ENCODE measurements at regions not wholly inside any gene's neighbourhood (a gene's known extent, or its start where the extent isn't known, plus 50 kb on each side); places are given as distances from the start of the nearest gene placed in this dataset.
A peak's percentile ranks its signal among the peaks of the same experiment; 100 is the strongest.

- TF ChIP-seq, protein P1, sequence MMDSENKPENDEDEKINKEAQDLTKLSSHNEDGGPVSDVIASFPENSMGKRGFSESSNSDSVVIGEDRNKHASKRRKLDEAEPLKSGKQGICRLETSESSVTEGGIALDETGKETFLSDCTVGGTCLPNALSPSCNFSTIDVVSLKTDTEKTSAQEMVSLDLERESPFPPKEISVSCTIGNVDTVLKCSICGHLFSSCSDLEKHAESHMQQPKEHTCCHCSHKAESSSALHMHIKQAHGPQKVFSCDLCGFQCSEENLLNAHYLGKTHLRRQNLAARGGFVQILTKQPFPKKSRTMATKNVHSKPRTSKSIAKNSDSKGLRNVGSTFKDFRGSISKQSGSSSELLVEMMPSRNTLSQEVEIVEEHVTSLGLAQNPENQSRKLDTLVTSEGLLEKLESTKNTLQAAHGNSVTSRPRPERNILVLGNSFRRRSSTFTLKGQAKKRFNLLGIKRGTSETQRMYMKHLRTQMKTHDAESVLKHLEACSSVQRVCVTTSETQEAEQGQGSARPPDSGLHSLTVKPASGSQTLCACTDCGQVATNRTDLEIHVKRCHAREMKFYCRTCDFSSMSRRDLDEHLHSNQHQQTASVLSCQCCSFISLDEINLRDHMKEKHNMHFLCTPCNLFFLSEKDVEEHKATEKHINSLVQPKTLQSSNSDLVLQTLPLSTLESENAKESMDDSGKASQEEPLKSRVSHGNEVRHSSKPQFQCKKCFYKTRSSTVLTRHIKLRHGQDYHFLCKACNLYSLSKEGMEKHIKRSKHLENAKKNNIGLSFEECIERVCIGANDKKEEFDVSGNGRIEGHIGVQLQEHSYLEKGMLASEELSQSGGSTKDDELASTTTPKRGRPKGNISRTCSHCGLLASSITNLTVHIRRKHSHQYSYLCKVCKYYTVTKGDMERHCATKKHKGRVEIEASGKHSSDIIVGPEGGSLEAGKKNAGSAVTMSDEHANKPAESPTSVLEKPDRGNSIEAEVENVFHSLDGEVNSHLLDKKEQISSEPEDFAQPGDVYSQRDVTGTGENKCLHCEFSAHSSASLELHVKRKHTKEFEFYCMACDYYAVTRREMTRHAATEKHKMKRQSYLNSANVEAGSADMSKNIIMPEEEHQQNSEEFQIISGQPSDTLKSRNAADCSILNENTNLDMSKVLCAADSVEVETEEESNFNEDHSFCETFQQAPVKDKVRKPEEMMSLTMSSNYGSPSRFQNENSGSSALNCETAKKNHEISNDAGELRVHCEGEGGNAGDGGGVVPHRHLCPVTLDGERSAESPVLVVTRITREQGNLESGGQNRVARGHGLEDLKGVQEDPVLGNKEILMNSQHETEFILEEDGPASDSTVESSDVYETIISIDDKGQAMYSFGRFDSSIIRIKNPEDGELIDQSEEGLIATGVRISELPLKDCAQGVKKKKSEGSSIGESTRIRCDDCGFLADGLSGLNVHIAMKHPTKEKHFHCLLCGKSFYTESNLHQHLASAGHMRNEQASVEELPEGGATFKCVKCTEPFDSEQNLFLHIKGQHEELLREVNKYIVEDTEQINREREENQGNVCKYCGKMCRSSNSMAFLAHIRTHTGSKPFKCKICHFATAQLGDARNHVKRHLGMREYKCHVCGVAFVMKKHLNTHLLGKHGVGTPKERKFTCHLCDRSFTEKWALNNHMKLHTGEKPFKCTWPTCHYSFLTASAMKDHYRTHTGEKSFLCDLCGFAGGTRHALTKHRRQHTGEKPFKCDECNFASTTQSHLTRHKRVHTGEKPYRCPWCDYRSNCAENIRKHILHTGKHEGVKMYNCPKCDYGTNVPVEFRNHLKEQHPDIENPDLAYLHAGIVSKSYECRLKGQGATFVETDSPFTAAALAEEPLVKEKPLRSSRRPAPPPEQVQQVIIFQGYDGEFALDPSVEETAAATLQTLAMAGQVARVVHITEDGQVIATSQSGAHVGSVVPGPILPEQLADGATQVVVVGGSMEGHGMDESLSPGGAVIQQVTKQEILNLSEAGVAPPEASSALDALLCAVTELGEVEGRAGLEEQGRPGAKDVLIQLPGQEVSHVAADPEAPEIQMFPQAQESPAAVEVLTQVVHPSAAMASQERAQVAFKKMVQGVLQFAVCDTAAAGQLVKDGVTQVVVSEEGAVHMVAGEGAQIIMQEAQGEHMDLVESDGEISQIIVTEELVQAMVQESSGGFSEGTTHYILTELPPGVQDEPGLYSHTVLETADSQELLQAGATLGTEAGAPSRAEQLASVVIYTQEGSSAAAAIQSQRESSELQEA (CRISPR knock-in tag; IDR thresholded peaks at IDR 0.05; ENCODE audit: not compliant biosample characterization): peak; percentile 38
- TF ChIP-seq HNRNPK (IDR thresholded peaks at IDR 0.05; ENCODE audit: low read depth, low read length, poor library complexity, severe bottlenecking) (no peak), ZC3H4 (CRISPR knock-in tag; IDR thresholded peaks at IDR 0.05; ENCODE audit: borderline replicate concordance) (no peak), BHLHE40 (IDR thresholded peaks at IDR 0.05; ENCODE audit: low read length) (no peak), ZNF773 (CRISPR knock-in tag; IDR thresholded peaks at IDR 0.05; ENCODE audit: borderline replicate concordance) (no peak), ZNF589 (CRISPR knock-in tag; conservative IDR thresholded peaks at IDR 0.05) (no peak), CREB1 (IDR thresholded peaks at IDR 0.05) (no peak), CREB1 (CRISPR knock-in tag; IDR thresholded peaks at IDR 0.05) (peak; percentile 55), ZNF44 (CRISPR knock-in tag; IDR thresholded peaks at IDR 0.05) (peak; percentile 90; the same call in 1 of the 2 replicates), SP140L (CRISPR knock-in tag; IDR thresholded peaks at IDR 0.05; ENCODE audit: borderline replicate concordance) (no peak), AKAP8 (CRISPR knock-in tag; IDR thresholded peaks at IDR 0.05) (no peak), TCF7 (IDR thresholded peaks at IDR 0.05; ENCODE audit: low read depth) (no peak)
- TF ChIP-seq, protein P2, sequence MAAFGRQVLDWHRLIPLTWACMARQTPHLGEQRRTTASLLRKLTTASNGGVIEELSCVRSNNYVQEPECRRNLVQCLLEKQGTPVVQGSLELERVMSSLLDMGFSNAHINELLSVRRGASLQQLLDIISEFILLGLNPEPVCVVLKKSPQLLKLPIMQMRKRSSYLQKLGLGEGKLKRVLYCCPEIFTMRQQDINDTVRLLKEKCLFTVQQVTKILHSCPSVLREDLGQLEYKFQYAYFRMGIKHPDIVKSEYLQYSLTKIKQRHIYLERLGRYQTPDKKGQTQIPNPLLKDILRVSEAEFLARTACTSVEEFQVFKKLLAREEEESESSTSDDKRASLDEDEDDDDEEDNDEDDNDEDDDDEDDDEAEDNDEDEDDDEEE (CRISPR knock-in tag; IDR thresholded peaks at IDR 0.05): no peak
- TF ChIP-seq, protein P3, sequence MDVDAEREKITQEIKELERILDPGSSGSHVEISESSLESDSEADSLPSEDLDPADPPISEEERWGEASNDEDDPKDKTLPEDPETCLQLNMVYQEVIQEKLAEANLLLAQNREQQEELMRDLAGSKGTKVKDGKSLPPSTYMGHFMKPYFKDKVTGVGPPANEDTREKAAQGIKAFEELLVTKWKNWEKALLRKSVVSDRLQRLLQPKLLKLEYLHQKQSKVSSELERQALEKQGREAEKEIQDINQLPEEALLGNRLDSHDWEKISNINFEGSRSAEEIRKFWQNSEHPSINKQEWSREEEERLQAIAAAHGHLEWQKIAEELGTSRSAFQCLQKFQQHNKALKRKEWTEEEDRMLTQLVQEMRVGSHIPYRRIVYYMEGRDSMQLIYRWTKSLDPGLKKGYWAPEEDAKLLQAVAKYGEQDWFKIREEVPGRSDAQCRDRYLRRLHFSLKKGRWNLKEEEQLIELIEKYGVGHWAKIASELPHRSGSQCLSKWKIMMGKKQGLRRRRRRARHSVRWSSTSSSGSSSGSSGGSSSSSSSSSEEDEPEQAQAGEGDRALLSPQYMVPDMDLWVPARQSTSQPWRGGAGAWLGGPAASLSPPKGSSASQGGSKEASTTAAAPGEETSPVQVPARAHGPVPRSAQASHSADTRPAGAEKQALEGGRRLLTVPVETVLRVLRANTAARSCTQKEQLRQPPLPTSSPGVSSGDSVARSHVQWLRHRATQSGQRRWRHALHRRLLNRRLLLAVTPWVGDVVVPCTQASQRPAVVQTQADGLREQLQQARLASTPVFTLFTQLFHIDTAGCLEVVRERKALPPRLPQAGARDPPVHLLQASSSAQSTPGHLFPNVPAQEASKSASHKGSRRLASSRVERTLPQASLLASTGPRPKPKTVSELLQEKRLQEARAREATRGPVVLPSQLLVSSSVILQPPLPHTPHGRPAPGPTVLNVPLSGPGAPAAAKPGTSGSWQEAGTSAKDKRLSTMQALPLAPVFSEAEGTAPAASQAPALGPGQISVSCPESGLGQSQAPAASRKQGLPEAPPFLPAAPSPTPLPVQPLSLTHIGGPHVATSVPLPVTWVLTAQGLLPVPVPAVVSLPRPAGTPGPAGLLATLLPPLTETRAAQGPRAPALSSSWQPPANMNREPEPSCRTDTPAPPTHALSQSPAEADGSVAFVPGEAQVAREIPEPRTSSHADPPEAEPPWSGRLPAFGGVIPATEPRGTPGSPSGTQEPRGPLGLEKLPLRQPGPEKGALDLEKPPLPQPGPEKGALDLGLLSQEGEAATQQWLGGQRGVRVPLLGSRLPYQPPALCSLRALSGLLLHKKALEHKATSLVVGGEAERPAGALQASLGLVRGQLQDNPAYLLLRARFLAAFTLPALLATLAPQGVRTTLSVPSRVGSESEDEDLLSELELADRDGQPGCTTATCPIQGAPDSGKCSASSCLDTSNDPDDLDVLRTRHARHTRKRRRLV (CRISPR knock-in tag; IDR thresholded peaks at IDR 0.05): 0 out of 2 replicates have a peak, but pooled peaks have one; percentile 20
- TF ChIP-seq, protein P4, sequence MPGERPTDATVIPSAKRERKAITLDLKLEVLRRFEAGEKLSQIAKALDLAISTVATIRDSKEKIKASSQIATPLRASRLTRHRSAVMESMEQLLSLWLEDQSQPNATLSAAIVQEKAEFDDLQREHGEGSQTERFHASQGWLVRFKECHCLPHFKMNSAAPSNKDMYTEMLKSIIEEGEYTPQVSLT (CRISPR knock-in tag; IDR thresholded peaks at IDR 0.05; ENCODE audit: borderline replicate concordance, low read depth): no peak
Measured at GRCh38 chr6:47126647-47127391, 84.7 kb upstream of the ADGRF1 start (continued).
